AML-193 (cell line): ENCODE measurements at regions not wholly inside any gene's neighbourhood (a gene's known extent, or its start where the extent isn't known, plus 50 kb on each side); places are given as distances from the start of the nearest gene placed in this dataset.
"Not testable (repeated sequence)": the region's sequence is repeated elsewhere in the genome, so short reads cannot be mapped to it uniquely, and the experiment has no call there.

Experiments
- DNase-seq, 2 experiments: peaks; one replicate each; lab custom pipeline; 2025; lab: John Stamatoyannopoulos, UW

GRCh38 chr21:16117331-16117730, 387.5 kb downstream of the USP25 start:
- no peak for DNase-seq

- no peak for DNase-seq
These were observed 388.2 kb downstream of the USP25 start for GRCh38 chr21:16117851-16118590.

- DNase-seq, result no peak
These were observed 394.8 kb downstream of the USP25 start for GRCh38 chr21:16124378-16125138.

- DNase-seq, result no peak
These were observed 395.5 kb downstream of the USP25 start for GRCh38 chr21:16125274-16125673.

- not testable (repeated sequence) for DNase-seq
These were observed 402.7 kb downstream of the USP25 start for GRCh38 chr21:16132453-16132852.

- DNase-seq, result no peak
These were observed 403.5 kb downstream of the USP25 start for GRCh38 chr21:16133248-16133647.

GRCh38 chr21:16134134-16134533, 404.4 kb downstream of the USP25 start:
- DNase-seq, result no peak

GRCh38 chr21:16137106-16137505, 407.3 kb downstream of the USP25 start:
- DNase-seq, result no peak

GRCh38 chr21:16145052-16145451, 415.3 kb downstream of the USP25 start:
- no peak for DNase-seq

- DNase-seq, result no peak
These were observed 415.7 kb downstream of the USP25 start for GRCh38 chr21:16145479-16145878.

- no peak for DNase-seq
These were observed 424.5 kb downstream of the USP25 start for GRCh38 chr21:16154321-16154720.

GRCh38 chr21:16154951-16155635, 425.3 kb downstream of the USP25 start:
- DNase-seq, result no peak

GRCh38 chr21:16156841-16157489, 427.2 kb downstream of the USP25 start:
- no peak for DNase-seq

GRCh38 chr21:16159213-16159970, 429.6 kb downstream of the USP25 start:
- DNase-seq, result no peak

GRCh38 chr21:16159971-16160350, 430.2 kb downstream of the USP25 start:
- no peak for DNase-seq

GRCh38 chr21:16162953-16163352, 433.2 kb downstream of the USP25 start:
- no peak for DNase-seq

- DNase-seq, result no peak
These were observed 439.3 kb downstream of the USP25 start for GRCh38 chr21:16169102-16169511.

- no peak for DNase-seq
These were observed 440.0 kb downstream of the USP25 start for GRCh38 chr21:16169779-16170178.

- DNase-seq, result no peak
These were observed 446.8 kb downstream of the USP25 start for GRCh38 chr21:16176570-16176969.

- no peak for DNase-seq
These were observed 447.8 kb downstream of the USP25 start for GRCh38 chr21:16177532-16177931.

- DNase-seq, result no peak
These were observed 450.0 kb downstream of the USP25 start for GRCh38 chr21:16179773-16180172.

GRCh38 chr21:16180614-16181013, 450.8 kb downstream of the USP25 start:
- DNase-seq, result no peak
